ENCODE measurements at regions not wholly inside any gene's neighbourhood (a gene's known extent, or its start where the extent isn't known, plus 50 kb on each side); places are given as distances from the start of the nearest gene placed in this dataset.
"Not testable (repeated sequence)": the region's sequence is repeated elsewhere in the genome, so short reads cannot be mapped to it uniquely, and the experiment has no call there.

- Histone ChIP-seq H3K9me3 (ENCODE audit: control insufficient read depth, insufficient read depth, low read depth, low read length) (peaks cover 15% of the 10 kb centered on the region), H3K36me3 (ENCODE audit: control insufficient read depth, insufficient read depth, low read length) (peaks cover 67% of the 10 kb centered on the region)
- not testable (repeated sequence) for H3K4me3 ChIP-seq (ENCODE audit: low read depth, low read length); H3K9ac ChIP-seq (ENCODE audit: low read length); H3K27ac ChIP-seq (ENCODE audit: low read depth, low read length); H3K4me1 ChIP-seq (ENCODE audit: control insufficient read depth, insufficient read depth, low read length); H3K27me3 ChIP-seq (ENCODE audit: control insufficient read depth, insufficient read depth, low read length)
These were observed 50.2 kb upstream of the LPCAT1 start for GRCh38 chr5:1574023-1574318.

- Histone ChIP-seq H3K9me3 (ENCODE audit: control insufficient read depth, insufficient read depth, low read depth, low read length) (peaks cover 15% of the 10 kb centered on the region), H3K36me3 (ENCODE audit: control insufficient read depth, insufficient read depth, low read length) (peaks cover 63% of the 10 kb centered on the region)
- not testable (repeated sequence) for H3K27me3 ChIP-seq (ENCODE audit: control insufficient read depth, insufficient read depth, low read length); H3K4me1 ChIP-seq (ENCODE audit: control insufficient read depth, insufficient read depth, low read length); H3K27ac ChIP-seq (ENCODE audit: low read depth, low read length); H3K9ac ChIP-seq (ENCODE audit: low read length); H3K4me3 ChIP-seq (ENCODE audit: low read depth, low read length)
These were observed 49.7 kb upstream of the LPCAT1 start for GRCh38 chr5:1573217-1574022.

Measured in HUES6 (cell line).